Activated gamma-delta T cell (primary cell): ENCODE measurements at regions not wholly inside any gene's neighbourhood (a gene's known extent, or its start where the extent isn't known, plus 50 kb on each side); places are given as distances from the start of the nearest gene placed in this dataset.
"Not testable (repeated sequence)": the region's sequence is repeated elsewhere in the genome, so short reads cannot be mapped to it uniquely, and the experiment has no call there.

Source experiments
- DNase-seq: peaks from one replicate; lab custom pipeline; 2025; lab: John Stamatoyannopoulos, UW

DNA sequence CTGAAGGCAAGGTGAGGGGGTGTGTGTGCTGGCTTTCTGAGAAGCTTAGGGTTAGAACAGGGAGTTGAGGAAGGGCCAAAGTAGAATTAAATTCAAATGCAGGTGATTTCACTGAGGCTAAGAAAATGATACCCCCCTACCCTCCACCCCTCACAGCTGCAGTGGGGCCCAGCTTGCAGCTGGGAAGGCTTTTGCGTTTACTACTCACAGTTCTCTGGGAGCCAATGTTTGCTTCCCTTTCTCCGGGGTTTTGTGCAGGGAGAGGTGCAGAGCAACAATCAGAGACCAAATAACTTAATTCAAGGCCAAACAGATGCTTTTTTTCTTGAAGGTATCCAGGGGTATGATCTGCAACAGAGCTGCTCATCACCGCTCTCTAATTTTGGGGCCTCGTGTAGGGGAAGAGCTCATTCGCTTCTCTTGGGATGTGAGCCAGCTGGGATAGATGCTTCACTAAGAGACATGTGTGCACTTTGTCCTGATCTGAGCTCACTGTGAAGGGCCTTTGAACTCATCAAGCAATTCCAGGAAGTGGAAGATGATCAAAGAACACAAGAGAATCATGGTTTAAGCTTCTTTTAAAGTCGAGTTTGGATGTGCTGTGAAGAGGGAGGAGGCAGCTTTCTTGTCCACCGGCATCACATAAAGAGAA, 122.7 kb upstream of the C1GALT1C1 start:
- no peak for DNase-seq

DNA sequence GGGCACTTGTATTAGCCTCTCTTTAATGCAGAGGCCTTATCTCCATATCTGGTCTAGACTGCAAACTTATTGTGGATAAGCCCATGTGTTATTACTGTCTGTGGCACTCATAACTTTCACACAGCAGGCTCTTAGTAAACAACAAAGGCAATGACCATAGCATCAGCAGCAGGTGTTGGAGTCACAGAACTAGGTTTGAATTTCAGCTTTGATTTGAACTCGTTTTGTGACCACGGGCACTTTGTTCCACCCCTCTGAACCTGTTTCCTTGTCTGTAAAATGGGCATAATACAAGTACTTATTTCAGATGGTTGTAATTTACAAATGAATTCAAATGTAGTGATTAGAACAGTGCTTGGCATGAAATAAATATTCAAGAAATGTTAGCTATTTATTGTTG, 121.8 kb upstream of the C1GALT1C1 start:
- DNase-seq, result no peak

DNA sequence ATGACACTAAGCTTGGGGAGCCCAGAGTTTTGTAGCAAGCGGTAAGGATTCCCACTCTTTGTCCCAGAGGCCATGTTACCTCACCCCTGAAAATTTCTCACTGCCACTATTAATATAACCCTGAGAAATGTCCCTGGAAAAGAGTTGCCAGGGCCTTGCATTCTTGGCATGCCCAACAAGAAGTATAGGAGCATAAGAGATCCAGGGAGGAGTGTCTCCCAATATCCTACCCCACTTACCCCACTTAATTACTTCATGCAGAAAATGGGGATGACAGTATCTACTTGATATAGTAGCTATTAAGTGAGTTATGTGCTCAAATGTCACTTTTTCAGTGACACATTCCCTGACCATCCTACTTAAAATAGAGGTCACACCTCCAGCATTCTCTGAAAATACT, 120.5 kb upstream of the C1GALT1C1 start:
- no peak for DNase-seq

DNA sequence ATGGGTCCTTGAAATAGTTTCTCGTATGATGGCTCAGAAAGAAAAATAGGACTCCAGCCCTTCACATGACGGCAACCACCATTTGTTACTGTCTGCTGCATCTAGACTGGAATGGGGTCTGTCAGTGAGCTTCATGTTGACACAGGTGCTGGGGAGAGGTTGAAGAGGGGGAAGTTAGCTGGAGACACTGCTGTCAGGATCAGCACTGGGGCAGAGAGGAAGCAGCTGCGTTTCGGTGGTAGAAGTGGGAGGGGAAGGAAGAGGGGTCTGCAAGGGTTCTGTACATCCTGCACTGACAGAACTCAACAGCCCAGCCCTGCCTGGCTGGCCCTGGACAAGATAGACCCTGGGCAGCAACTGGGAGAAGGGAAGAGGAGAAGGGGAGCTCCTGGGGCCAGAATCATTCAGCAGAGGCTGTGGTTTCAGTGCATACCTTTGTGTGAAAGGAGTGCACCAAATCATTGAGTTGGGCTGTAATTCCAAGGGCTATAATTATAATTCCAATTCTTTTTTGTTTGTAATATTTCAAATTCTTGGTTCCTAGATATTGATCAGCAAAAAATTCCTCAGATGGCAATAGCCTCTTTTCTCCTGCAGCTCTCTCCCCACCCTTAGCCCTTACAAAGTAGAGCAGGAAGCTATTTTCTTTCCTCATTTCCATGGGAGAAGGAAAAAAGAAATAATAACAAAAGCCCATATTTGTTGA, 119.4 kb upstream of the C1GALT1C1 start:
- no peak for DNase-seq

DNA sequence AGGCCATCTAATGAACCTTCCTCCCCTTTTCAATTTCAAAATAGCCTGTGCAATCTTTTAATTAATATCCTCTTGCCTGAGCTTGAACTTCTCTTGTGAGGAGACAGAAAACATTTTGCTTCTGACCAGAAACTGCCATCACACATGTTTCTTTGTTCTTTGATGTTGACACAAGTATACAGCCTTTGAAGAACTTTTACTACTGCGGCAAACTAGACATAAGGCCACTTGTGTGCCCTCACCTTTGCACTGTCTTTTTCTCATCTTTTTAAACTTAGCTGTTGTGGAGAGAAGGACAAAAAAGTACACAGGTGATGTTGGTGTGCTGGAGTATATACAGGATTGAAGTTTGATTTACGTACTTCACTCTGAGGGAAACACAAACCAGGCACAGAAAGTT, 116.3 kb upstream of the C1GALT1C1 start:
- DNase-seq, result no peak

DNA sequence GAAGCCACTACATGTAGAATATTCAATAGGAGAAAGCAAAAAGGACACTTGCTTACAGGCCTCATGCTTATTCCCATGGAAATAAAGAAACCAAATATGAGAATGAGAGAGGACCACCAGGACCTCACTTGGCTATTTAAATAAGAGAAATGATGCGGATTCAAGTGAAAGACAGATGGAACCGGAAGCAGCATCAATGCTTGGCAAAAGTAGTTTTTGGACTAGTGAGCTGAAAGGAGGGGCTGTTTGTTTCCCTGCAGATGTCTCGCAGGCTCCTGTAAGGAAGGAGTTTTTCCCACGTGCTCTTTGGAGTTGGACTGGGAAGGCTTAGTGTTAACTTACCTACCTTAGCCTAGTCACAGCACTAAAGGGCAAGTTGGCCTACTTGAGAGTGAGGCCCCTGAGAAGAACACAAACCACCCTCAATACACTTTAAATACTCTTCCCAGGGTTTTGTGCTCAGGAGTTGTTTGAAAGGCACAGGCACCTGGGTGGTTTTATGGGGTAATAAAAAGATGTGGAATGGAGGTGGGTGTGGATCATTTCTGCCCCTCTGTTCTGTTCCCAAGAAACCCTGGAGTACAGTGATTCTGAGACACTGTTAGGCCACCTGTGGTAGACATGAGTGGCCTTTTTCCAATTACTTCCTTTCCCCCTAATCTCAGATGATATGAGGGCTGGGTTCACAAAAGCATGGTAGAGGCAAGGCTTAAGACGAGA, 113.3 kb upstream of the C1GALT1C1 start:
- DNase-seq, result no peak

DNA sequence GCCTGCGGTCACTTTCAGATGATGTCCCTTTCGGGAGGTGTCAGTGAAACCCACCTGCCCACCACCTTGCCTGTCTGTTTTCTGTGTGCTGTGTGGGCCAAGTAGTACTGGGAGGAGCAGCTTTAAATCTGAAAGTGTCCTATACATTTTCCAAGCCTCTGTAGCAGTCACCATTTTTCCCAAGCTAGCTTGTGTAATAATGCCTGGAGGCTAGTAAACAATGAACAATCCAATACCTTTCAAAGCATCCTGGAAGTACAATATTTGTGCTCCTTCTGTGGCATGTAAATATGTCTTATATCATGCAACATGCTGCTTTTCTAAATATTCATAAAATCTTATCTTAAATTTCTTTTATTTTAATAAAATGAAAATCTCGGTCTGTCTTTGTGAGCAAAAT, 111.6 kb upstream of the C1GALT1C1 start:
- DNase-seq, result no peak

DNA sequence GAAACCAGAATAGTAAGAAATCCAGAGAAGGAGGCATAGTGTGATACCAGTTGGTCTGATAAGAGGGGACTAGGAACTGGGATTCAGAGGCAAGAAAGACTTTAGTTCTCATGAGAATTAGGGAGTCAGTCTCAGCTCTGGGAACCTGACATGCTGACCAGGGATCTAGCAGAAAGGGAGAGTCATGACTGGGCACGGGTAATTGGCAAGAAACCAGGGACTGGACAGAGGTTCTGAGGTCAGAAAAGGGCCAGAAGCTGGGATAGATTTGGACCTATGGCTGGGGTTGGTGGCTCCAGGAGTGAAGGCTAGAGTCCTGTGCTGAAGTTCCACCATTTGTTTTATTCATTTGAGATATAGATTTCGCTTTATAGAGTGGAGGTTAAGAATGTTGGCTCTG, 110.2 kb upstream of the C1GALT1C1 start:
- no peak for DNase-seq

DNA sequence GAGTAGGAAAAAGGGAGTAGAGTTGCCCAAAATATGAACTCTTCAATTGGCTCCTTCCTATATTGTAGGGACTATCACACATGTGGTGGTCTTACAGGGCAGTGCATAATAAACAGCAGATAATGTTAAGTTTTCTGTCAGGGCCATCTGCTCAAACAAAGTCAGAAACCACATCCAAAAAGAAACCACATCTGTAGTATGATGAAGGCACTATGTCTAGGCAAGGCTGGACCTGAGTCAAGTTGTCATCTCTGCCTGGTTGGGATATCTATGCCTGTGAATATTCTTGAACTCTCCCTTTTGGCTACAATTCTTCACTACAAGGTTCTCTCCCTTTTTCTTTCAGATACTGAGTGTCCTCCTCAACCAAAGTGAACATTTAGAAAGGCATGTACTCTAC, 109.4 kb upstream of the C1GALT1C1 start:
- DNase-seq, result no peak

DNA sequence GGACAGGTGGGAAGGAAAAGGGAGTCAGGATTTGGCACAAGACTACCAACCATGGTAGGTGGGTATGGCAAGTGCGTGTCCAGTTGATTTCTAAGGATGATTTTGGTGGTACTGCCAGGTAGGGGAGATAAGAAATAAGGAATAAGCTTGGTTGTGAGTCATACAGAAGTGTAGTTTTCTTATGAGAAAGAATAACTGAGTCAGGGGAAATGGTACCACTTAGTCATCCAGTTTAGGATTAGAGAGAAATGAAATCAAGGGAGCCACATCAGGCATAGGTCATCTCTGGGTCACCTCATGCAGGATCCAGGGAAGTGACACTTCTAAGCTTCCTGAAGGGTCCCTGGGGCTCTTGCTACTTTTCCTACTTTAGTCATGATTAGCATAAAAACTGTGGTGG, 107.1 kb upstream of the C1GALT1C1 start:
- DNase-seq, result no peak

DNA sequence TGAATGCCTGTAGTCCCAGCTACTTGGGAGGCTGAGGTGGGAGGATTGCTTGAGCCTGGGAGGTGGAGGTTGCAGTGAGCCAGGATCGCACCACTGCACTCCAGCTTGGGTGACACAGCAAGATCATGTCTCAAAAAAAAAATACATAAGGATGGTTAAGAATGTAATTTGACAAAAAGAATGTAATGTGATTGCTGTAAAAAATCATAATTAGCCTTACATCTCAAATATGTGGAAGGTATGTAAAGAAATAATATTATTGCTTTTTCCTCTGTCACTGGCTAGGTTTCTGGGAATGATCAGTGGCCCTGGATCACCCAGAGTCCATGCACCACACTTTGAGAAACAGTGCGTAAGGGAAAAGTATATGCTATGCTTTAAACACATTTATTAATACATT, 106.1 kb upstream of the C1GALT1C1 start:
- DNase-seq, result no peak

DNA sequence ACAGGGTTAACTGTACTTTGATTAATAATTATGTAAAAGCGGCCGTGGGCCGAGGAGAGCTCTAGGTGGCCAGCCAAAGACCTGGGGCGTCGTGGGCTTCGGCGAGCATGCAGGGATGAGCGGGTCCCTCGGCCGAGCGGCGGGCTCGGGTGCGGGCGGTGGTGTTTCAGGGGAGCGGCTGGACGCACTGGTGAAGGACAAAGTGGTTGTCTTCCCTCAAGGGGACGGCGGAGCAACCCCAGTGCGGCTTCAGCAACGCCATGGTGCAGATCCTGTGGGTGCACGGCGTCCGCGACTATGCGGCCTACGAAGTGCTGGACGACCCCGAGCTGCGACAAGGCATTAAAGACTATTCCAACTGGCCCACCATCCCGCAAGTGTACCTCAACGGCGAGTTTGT, 103.0 kb upstream of the C1GALT1C1 start:
- peak; percentile 7 for DNase-seq

DNA sequence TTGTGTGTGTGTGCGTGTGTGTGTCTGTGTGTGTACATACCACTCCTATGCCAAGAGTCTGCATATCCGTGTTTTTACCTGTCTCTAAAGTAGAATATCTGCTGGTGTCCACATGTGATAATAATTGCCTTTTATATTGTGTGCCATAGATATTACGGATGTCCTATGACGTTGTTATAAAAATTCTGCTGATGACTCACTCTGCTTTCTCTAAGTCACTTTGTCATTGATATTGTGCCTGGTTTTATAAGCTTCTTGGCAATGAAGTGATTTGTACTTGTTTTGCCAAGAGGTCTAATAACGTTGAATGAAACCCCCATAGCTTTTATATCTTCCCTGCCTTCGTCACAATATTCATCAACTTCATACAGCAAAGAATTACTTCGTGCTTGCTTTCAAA, 102.6 kb upstream of the C1GALT1C1 start:
- no peak for DNase-seq

DNA sequence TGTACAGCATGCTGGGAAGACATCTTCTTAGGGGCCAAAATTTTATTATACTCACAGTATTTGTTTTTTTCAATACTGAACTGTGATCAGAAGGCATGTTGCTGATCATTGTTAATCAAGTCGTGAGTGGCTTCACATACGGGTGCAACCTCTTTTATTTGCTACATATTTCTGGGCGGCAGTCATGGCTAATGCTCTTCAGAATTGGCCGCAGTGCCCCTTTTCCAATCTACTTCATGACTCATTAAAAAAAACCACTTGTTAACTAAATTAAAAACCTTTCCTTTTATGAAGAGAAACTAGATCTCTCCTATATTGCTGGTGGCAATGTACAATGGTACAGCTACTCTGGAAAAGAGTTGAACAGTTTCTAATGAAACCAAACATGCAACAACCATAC, 101.5 kb upstream of the C1GALT1C1 start:
- no peak for DNase-seq

DNA sequence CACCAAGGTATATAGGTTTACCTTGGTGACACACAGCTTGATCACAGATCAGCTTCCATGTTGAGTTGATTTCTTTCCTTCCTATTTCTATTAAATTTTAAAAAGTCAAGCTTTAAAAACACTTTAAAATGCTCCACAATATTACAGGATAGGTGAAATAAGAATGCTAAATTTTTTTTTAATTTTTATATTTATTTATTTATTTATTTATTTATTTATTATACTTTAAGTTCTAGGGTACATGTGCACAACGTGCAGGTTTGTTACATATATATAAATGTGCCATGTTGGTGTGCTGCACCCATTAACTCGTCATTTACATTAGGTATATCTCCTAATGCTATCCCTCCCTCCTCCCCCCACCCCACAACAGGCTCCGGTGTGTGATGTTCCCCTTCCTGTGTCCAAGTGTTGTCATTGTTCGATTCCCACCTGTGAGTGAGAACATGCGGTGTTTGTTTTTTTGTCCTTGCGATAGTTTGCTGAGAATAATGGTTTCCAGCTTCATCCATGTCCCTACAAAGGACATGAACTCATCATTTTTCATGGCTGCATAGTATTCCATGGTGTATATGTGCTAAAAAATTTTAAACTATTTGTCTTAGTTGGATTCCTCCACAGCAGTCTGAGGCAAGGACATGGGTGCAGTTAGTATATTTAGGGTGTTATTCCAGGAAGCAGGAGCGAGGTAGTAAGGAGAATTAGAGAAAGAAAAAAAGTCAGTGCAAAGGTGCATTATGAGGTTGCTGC, 99.8 kb upstream of the C1GALT1C1 start:
- not testable (repeated sequence) for DNase-seq

DNA sequence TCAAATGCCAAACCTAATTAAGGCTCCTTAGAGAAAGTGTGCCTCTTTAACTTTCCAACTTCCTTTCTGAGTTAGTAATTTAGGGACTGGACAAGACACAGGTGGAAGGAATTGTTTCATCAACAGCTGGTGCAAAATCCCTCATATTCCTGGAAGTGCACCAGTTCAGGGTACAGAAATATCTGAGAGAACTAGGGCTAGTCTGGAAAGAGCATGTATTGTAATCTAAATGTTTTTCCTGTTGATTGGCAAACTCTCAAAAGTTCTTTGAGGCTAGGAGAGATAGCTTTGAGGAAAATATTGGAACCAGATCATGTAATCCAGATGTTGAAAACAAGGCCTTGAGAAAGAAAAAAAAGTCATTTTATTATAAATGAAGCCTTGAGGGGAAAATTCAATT, 98.1 kb upstream of the C1GALT1C1 start:
- DNase-seq, result no peak

DNA sequence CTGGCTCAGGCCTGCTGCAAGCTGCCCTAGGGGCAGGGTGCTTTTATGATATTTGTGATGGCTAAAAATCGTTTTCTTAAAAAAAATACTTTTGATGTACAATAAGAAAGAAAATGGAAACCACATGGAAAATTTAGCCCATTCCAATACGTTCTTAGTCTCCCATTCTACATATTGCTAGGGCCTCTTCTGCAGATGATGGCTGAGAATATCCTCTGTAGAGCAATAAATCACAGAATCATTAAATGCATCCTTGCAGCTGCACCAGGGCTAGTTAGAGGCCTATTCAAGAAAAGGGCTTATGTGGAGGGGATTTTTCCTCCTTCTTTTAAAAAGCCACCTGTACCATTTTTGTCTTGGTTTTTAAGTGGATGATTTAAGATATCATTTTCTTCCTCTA, 97.6 kb upstream of the C1GALT1C1 start:
- no peak for DNase-seq

DNA sequence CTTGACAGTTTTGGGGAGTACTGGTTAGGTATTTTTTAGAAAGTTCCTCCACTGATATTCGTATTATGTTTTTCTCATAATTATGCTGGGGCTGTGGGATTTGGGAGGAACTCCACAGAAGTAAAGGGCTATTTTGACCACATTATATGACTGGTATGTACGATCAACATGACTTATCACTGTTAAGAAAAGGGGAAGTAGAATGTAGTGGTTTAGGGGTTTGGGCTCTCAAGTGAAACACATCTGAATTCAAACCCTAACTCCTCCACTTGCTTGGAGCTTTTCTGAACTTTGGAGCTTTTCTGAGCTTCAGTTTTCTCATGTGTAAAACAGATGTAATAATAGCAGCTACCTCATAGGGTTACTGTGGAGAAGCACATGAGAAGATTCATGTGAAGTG, 96.4 kb upstream of the C1GALT1C1 start:
- DNase-seq, result no peak

DNA sequence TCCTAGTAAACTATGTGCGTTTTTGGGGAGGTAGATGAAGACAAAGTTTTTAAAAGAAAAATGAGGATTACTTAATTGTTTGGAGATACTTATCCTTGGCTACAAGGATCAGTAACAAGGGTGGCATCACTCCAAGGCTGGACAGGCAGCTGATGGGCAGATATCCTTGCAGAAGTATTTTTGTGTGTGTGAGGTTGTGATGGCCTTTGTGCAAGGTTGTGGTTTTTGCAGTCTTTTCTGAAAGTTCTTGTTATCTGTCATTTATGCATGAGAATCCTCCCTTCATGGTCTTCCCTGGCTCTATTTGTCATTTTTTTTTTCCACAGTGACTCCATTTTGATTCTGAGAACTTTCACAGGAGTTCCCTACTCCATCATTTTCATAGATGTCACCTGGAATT, 96.0 kb upstream of the C1GALT1C1 start:
- no peak for DNase-seq

DNA sequence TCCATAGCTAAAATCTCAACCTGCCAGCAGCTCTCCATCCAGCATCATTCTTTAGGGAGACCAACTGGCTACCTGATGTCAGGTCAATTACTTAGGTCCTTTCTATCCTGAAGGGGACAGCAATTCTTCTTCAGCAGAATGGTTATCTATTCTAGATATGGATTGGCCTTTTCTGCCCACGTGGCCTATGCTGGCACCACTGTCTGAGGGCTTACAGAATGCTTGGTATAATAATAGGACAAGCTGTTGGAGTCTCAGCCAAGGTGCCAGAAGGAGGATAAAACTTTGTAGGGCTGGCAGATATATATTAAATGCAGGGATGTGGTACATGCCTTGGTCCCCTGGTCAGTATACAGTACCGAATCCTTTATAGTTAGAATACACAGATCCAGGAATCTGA, 89.8 kb upstream of the C1GALT1C1 start:
- DNase-seq, result no peak

DNA sequence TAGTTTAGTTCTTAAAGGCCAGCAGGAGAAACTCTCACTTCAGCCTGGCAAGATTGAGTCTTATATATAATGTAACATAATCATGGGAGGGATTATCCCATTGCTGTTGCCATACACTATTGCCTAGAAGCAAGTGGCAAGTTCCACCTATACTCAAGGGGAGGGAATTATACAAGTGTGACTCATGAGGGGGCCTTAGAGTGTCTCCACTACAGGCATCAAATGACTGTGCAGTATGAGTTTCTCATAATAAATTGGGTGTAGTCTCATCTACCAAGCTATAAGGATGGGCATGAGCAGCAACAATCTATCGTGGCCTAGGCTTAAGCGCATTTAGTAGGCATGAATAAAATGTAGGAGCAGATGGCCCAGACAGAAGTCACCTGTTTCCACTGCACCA, 89.1 kb upstream of the C1GALT1C1 start:
- no peak for DNase-seq

DNA sequence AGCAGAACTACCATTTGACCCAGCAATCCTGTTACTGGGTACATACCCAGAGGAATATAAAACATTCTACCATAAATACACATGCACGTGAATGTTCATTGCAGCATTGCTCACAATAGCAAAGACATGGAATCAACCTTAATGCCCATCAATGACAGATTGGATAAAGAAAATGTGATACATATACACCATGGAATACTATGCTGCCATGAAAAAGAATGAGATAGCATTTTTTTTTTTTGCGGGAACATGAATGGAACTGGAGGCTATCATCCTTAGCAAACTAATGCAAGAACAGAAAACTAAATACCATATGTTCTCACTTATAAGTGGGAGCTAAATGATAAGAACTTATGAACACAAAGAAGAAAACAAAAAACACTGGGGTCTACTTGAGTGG, 72.5 kb upstream of the C1GALT1C1 start:
- DNase-seq, result not testable (repeated sequence)

DNA sequence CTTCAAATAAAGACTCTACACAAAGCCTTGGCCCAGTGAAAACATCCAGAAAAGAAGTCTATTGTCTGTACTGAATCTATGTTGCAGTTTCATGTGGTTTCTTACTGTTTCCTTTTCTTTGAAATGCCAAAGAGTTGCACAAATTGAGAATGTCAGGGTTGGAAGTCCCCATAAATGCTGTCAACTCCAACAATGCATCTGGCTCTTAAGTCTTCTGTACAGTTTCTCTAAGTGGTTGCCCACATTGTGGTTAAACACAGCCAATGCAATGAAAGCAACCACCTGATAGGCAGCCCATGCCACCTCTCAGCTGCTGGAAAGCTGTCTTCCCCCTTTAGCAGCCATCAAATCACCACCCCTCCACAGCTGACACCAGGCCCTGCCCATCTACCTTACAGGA, 67.2 kb upstream of the C1GALT1C1 start:
- no peak for DNase-seq
